ENCODE measurements at regions not wholly inside any gene's neighbourhood (a gene's known extent, or its start where the extent isn't known, plus 50 kb on each side); places are given as distances from the start of the nearest gene placed in this dataset.
"Not testable (repeated sequence)": the region's sequence is repeated elsewhere in the genome, so short reads cannot be mapped to it uniquely, and the experiment has no call there.

DNA sequence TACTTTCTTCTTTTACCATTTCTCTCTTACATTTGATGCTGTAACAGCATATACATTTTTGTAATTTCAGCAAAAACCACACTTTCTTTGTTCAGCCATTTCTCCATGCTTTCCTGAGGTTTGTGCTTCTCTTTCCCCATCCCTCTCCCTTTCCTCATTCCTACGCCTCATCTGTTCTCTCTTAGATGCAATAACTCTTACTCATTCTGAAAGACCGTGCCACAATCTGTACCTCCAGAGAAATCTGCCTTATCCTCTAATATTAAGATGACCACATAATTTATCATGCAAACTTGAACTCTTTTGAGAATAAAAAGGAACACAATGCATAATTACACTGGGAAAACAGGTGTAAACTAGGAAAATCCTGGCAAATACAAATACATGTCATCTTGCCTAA, 588.9 kb downstream of the JRKL start:
- no peak for ATAC-seq (ENCODE audit: low read depth in 2 of 2)
- Mint-ChIP-seq H3K36me3 (no peaks in the 10 kb centered on the region), H3K27ac (no peak overlapping the region)

DNA sequence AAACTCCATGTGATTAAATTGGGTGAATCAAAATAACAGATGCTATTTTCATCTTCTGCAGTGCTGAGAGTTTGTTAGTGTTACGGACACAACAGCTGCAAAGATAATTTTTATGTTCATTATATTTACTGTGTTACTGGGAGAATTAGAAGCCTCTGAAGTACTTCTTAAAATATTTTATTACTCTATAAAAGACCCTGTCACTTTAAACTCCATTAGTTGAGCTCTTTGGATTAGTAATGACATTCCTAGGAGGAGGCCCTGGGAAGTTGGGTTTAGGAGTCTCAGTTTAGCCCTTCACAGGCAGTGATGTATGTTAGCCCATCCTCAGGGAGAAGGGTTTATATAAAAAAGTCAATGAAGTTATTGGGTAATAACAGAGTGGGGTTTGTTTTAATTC, 596.7 kb downstream of the JRKL start:
- no peak overlapping the region for H3K4me3 Mint-ChIP-seq
- H3K9me3 ChIP-seq (ENCODE audit: control insufficient read depth in 2 of 2, low read length in 2 of 2) = no peaks in the 10 kb centered on the region
- no peaks in the 10 kb centered on the region for H3K4me1 ChIP-seq (ENCODE audit: control insufficient read depth, insufficient read depth, low read length, poor library complexity, severe bottlenecking)
- ATAC-seq (ENCODE audit: low read depth in 2 of 2) (no peak), DNase-seq (no peak)
- peaks cover 0 to 10% (median 3%) of the 10 kb centered on the region in 7 donors for H3K9me3 Mint-ChIP-seq
- H3K36me3 Mint-ChIP-seq = no peaks in the 10 kb centered on the region
- H3K27me3 Mint-ChIP-seq = no peaks in the 10 kb centered on the region
- no peak overlapping the region for H3K4me3 ChIP-seq (ENCODE audit: low read depth, low read length)
- no peaks in the 10 kb centered on the region for H3K4me1 Mint-ChIP-seq
- H3K36me3 ChIP-seq (ENCODE audit: control insufficient read depth, insufficient read depth, low read length) = no peaks in the 10 kb centered on the region
- no peak overlapping the region for H3K27ac Mint-ChIP-seq
- H3K27ac ChIP-seq (ENCODE audit: insufficient read depth, low read length, poor library complexity, severe bottlenecking) = no peak overlapping the region
- no peaks in the 10 kb centered on the region for H3K27me3 ChIP-seq (ENCODE audit: control insufficient read depth, insufficient read depth, low read length)

More for the DNA sequence above, 588.9 kb downstream of the JRKL start:
- Mint-ChIP-seq H3K9me3 (peaks cover 0 to 25% (median 5%) of the 10 kb centered on the region in 7 donors), H3K27me3 (no peaks in the 10 kb centered on the region), H3K4me1 (no peaks in the 10 kb centered on the region), H3K4me3 (no peak overlapping the region)
- Histone ChIP-seq H3K9me3 (ENCODE audit: control insufficient read depth in 2 of 2, low read length in 2 of 2) (no peaks in the 10 kb centered on the region), H3K4me1 (ENCODE audit: control insufficient read depth, insufficient read depth, low read length, poor library complexity, severe bottlenecking) (no peaks in the 10 kb centered on the region), H3K27ac (ENCODE audit: insufficient read depth, low read length, poor library complexity, severe bottlenecking) (no peak overlapping the region), H3K4me3 (ENCODE audit: low read depth, low read length) (no peak overlapping the region), H3K27me3 (ENCODE audit: control insufficient read depth, insufficient read depth, low read length) (no peaks in the 10 kb centered on the region), H3K36me3 (ENCODE audit: control insufficient read depth, insufficient read depth, low read length) (no peaks in the 10 kb centered on the region)
- DNase-seq = no peak

DNA sequence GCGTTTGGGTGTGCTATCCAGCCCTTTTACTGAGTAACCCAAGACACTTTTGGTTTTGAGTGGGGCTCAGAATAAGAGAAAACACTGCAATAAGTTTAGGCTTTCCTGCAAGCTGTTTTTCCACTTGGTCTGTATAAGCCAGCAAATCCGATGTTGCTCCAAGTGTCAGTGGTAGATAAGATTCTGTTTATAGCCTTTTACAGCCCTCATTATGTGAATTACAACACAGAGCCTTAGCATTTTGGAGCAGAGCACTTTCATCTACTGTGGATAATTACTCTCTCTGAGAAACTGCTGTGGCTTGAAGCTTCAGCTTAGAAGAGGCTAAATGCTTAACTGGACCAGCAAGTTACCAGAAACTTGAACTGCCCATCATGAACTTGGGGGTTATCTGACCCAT, 601.1 kb downstream of the JRKL start:
- no peaks in the 10 kb centered on the region for H3K9me3 ChIP-seq (ENCODE audit: control insufficient read depth in 2 of 2, low read length in 2 of 2)
- H3K27ac ChIP-seq (ENCODE audit: insufficient read depth, low read length, poor library complexity, severe bottlenecking) = no peak overlapping the region
- H3K4me3 ChIP-seq (ENCODE audit: low read depth, low read length) = no peak overlapping the region
- no peaks in the 10 kb centered on the region for H3K27me3 Mint-ChIP-seq
- H3K4me3 Mint-ChIP-seq = no peak overlapping the region
- H3K27ac Mint-ChIP-seq = no peak overlapping the region
- H3K27me3 ChIP-seq (ENCODE audit: control insufficient read depth, insufficient read depth, low read length) = no peaks in the 10 kb centered on the region
- DNase-seq (no peak), ATAC-seq (ENCODE audit: low read depth in 2 of 2) (no peak)
- H3K9me3 Mint-ChIP-seq = peaks cover 0 to 18% (median 3%) of the 10 kb centered on the region in 7 donors
- H3K36me3 Mint-ChIP-seq = no peaks in the 10 kb centered on the region
- H3K4me1 Mint-ChIP-seq = no peaks in the 10 kb centered on the region
- no peaks in the 10 kb centered on the region for H3K4me1 ChIP-seq (ENCODE audit: control insufficient read depth, insufficient read depth, low read length, poor library complexity, severe bottlenecking)
- no peaks in the 10 kb centered on the region for H3K36me3 ChIP-seq (ENCODE audit: control insufficient read depth, insufficient read depth, low read length)

DNA sequence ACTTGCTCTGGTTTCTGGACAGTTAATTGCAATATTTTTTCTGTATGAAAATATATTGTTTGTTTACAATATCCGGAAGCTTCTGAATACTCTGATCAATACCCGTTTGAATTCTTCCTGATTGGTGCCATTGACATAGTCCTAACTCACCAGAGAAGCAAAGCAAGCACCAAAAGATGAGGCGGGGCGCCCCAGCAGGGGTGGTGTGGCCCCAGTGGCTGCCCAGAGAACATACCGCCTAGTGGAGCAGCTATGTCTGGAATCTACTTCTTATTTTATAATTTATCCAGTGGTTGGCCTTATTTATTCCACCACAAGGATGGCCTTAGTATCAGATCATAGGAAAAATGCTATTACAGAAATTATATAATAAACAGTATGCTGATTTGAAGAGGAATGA, 610.7 kb downstream of the JRKL start:
- H3K27me3 Mint-ChIP-seq = no peaks in the 10 kb centered on the region
- H3K9me3 Mint-ChIP-seq = peaks cover 3 to 24% (median 4%) of the 10 kb centered on the region in 7 donors
- no peaks in the 10 kb centered on the region for H3K9me3 ChIP-seq (ENCODE audit: control insufficient read depth in 2 of 2, low read length in 2 of 2)
- H3K4me3 Mint-ChIP-seq = no peak overlapping the region
- no peaks in the 10 kb centered on the region for H3K27me3 ChIP-seq (ENCODE audit: control insufficient read depth, insufficient read depth, low read length)
- DNase-seq = no peak
- H3K27ac Mint-ChIP-seq = no peak overlapping the region
- no peaks in the 10 kb centered on the region for H3K36me3 Mint-ChIP-seq
- no peaks in the 10 kb centered on the region for H3K4me1 ChIP-seq (ENCODE audit: control insufficient read depth, insufficient read depth, low read length, poor library complexity, severe bottlenecking)
- H3K36me3 ChIP-seq (ENCODE audit: control insufficient read depth, insufficient read depth, low read length) = no peaks in the 10 kb centered on the region
- ATAC-seq (ENCODE audit: low read depth in 2 of 2) = no peak
- H3K27ac ChIP-seq (ENCODE audit: insufficient read depth, low read length, poor library complexity, severe bottlenecking) = no peak overlapping the region
- H3K4me3 ChIP-seq (ENCODE audit: low read depth, low read length) = no peak overlapping the region
- no peaks in the 10 kb centered on the region for H3K4me1 Mint-ChIP-seq

DNA sequence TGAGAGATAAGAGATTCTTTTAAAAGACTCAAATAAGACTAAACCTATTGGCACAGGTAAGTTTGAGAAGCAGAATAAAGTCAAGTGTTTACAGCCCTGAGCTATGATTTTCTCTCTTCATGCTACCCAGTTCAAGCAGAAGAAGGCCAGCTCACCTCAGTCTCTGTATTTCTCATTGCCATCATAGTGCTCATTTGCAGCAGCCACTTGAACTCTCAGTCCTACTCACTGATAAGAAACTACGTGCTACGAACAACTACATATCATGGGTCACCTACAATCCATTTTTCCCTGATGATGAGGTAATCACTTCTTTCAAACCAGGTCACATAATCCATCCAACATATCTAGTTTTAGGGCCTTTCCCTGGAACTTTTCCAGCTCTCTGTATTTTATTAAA, 617.5 kb downstream of the JRKL start:
- Mint-ChIP-seq H3K4me3 (no peak overlapping the region), H3K4me1 (no peaks in the 10 kb centered on the region), H3K27me3 (no peaks in the 10 kb centered on the region), H3K9me3 (peaks cover 0 to 13% (median 3%) of the 10 kb centered on the region in 7 donors), H3K36me3 (no peaks in the 10 kb centered on the region), H3K27ac (no peak overlapping the region)
- no peak for ATAC-seq (ENCODE audit: low read depth in 2 of 2)
- H3K27ac ChIP-seq (ENCODE audit: insufficient read depth, low read length, poor library complexity, severe bottlenecking) = no peak overlapping the region
- DNase-seq = no peak
- no peak overlapping the region for H3K4me3 ChIP-seq (ENCODE audit: low read depth, low read length)
- no peaks in the 10 kb centered on the region for H3K36me3 ChIP-seq (ENCODE audit: control insufficient read depth, insufficient read depth, low read length)
- no peaks in the 10 kb centered on the region for H3K9me3 ChIP-seq (ENCODE audit: control insufficient read depth in 2 of 2, low read length in 2 of 2)
- H3K27me3 ChIP-seq (ENCODE audit: control insufficient read depth, insufficient read depth, low read length) = no peaks in the 10 kb centered on the region
- no peaks in the 10 kb centered on the region for H3K4me1 ChIP-seq (ENCODE audit: control insufficient read depth, insufficient read depth, low read length, poor library complexity, severe bottlenecking)

DNA sequence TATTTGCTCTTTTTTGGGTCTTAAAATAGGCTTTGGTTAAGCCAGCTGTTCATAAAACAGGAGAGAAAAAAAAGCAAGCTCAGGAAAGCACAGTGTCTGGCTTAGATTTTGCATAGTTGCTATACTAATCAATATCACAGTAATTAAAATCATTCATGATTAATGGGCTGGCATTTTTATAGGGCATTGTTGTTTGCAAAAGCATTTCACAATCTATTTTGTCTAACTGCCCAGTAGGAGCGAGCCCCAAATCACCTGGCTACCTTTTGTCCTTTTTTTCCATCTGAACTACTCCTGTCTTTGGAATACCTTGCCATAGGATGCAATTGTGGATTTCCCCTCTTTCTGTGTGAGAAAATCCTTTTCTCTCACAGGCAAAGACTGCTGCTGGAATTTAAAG, 619.8 kb downstream of the JRKL start:
- no peaks in the 10 kb centered on the region for H3K4me1 Mint-ChIP-seq

DNA sequence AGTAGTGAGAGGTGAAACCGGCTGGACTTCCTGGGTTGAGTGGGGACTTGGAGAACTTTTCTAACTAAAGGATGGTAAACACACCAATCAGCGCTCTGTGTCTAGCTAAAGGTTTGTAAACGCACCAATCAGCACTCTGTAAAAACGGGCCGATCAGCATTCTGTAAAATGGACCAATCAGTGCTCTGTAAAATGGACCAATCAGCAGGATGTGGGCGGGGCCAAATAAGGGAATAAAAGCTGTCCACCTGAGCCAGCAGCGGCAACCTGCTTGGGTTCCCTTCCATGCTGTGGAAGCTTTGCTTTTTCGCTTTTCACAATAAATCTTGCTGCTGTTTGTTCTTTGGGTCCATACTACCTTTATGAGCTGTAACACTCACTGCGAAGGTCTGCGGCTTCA, 621.2 kb downstream of the JRKL start:
- peaks cover 0 to 11% (median 3%) of the 10 kb centered on the region in 7 donors for H3K9me3 Mint-ChIP-seq
- ATAC-seq (ENCODE audit: low read depth in 2 of 2); H3K36me3 Mint-ChIP-seq; H3K27ac ChIP-seq (ENCODE audit: insufficient read depth, low read length, poor library complexity, severe bottlenecking); H3K4me1 Mint-ChIP-seq; H3K27me3 ChIP-seq (ENCODE audit: control insufficient read depth, insufficient read depth, low read length); H3K27ac Mint-ChIP-seq; H3K9me3 ChIP-seq (ENCODE audit: control insufficient read depth in 2 of 2, low read length in 2 of 2); H3K4me3 Mint-ChIP-seq; H3K27me3 Mint-ChIP-seq; H3K36me3 ChIP-seq (ENCODE audit: control insufficient read depth, insufficient read depth, low read length); H3K4me1 ChIP-seq (ENCODE audit: control insufficient read depth, insufficient read depth, low read length, poor library complexity, severe bottlenecking); DNase-seq; H3K4me3 ChIP-seq (ENCODE audit: low read depth, low read length): not testable (repeated sequence)

More for the DNA sequence above, 619.8 kb downstream of the JRKL start:
- H3K27me3 Mint-ChIP-seq = no peaks in the 10 kb centered on the region
- H3K36me3 ChIP-seq (ENCODE audit: control insufficient read depth, insufficient read depth, low read length) = no peaks in the 10 kb centered on the region
- no peak overlapping the region for H3K27ac ChIP-seq (ENCODE audit: insufficient read depth, low read length, poor library complexity, severe bottlenecking)
- H3K36me3 Mint-ChIP-seq = no peaks in the 10 kb centered on the region
- DNase-seq (no peak), ATAC-seq (ENCODE audit: low read depth in 2 of 2) (no peak)
- H3K4me1 ChIP-seq (ENCODE audit: control insufficient read depth, insufficient read depth, low read length, poor library complexity, severe bottlenecking) = no peaks in the 10 kb centered on the region
- H3K27me3 ChIP-seq (ENCODE audit: control insufficient read depth, insufficient read depth, low read length) = no peaks in the 10 kb centered on the region
- H3K4me3 Mint-ChIP-seq = no peak overlapping the region
- peaks cover 0 to 8% (median 3%) of the 10 kb centered on the region in 7 donors for H3K9me3 Mint-ChIP-seq
- no peak overlapping the region for H3K27ac Mint-ChIP-seq
- no peak overlapping the region for H3K4me3 ChIP-seq (ENCODE audit: low read depth, low read length)
- no peaks in the 10 kb centered on the region for H3K9me3 ChIP-seq (ENCODE audit: control insufficient read depth in 2 of 2, low read length in 2 of 2)

DNA sequence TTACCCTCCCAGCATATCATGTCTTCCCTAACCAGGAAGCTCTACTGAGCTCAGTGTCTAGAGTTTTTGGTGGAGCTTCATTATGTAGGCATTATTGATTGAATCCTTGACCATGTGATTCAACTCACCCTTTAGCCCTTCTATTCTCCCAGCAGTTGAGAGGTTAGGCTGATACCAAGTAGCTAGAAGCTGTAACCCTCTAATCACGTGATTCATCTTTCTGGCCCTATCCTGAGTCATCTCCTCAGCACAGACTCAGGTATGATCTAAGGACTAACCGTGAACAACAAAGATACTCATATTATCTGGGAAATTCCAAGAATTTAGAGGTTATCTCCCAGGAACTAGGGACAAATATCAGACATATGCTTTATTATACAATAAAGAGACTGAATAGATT, 625.5 kb downstream of the JRKL start:
- Mint-ChIP-seq H3K27ac (no peak overlapping the region), H3K4me1 (no peaks in the 10 kb centered on the region), H3K4me3 (no peak overlapping the region), H3K36me3 (no peaks in the 10 kb centered on the region), H3K9me3 (peaks cover 0 to 15% (median 2%) of the 10 kb centered on the region in 7 donors), H3K27me3 (no peaks in the 10 kb centered on the region)
- H3K36me3 ChIP-seq (ENCODE audit: control insufficient read depth, insufficient read depth, low read length) = no peaks in the 10 kb centered on the region
- DNase-seq (no peak), ATAC-seq (ENCODE audit: low read depth in 2 of 2) (no peak)
- H3K27ac ChIP-seq (ENCODE audit: insufficient read depth, low read length, poor library complexity, severe bottlenecking) = no peak overlapping the region
- H3K4me1 ChIP-seq (ENCODE audit: control insufficient read depth, insufficient read depth, low read length, poor library complexity, severe bottlenecking) = no peaks in the 10 kb centered on the region
- H3K9me3 ChIP-seq (ENCODE audit: control insufficient read depth in 2 of 2, low read length in 2 of 2) = no peaks in the 10 kb centered on the region
- H3K4me3 ChIP-seq (ENCODE audit: low read depth, low read length) = no peak overlapping the region
- H3K27me3 ChIP-seq (ENCODE audit: control insufficient read depth, insufficient read depth, low read length) = no peaks in the 10 kb centered on the region
